Osteoblast (primary cell): ENCODE measurements at regions not wholly inside any gene's neighbourhood (a gene's known extent, or its start where the extent isn't known, plus 50 kb on each side); places are given as distances from the start of the nearest gene placed in this dataset.

ENCODE experiments used
- DNase-seq: peaks from one replicate; pipeline ENCODE4 v3.0.0; 2011; ENCODE audit warnings: low spot score, mixed read lengths; ENCODE audit not compliant: insufficient read length; ENCODE audit errors: missing footprints
- H2AFZ ChIP-seq: 2 replicates; pipeline ENCODE4 v1.6.0; 2011; ENCODE audit warnings: mild to moderate bottlenecking, low read length
- H3K27ac ChIP-seq: 2 replicates; pipeline ENCODE4 v1.5.1; 2011; ENCODE audit warnings: mild to moderate bottlenecking, low read depth, low read length, moderate library complexity
- H3K27me3 ChIP-seq: 2 replicates; pipeline ENCODE4 v1.6.0; 2012; ENCODE audit warnings: mild to moderate bottlenecking, control low read depth, inconsistent platforms, low read length, moderate library complexity; ENCODE audit not compliant: insufficient read depth
- H3K36me3 ChIP-seq: 2 replicates; pipeline ENCODE4 v1.5.1; 2011; ENCODE audit warnings: mild to moderate bottlenecking, low read length, control low read depth, moderate library complexity; ENCODE audit not compliant: insufficient read depth
- H3K4me1 ChIP-seq: 2 replicates; pipeline ENCODE4 v1.5.1; 2011; ENCODE audit warnings: mild to moderate bottlenecking, low read length, control low read depth, moderate library complexity; ENCODE audit not compliant: insufficient read depth
- H3K4me2 ChIP-seq: 2 replicates; pipeline ENCODE4 v1.6.0; 2011; ENCODE audit warnings: mild to moderate bottlenecking, low read length; ENCODE audit not compliant: insufficient read depth
- H3K4me3 ChIP-seq: fragments of 200-600 bp; sonication (generic); 3 replicates; pipeline ENCODE4 v1.5.1; 2012; ENCODE audit warnings: mild to moderate bottlenecking, low read length, inconsistent platforms; ENCODE audit not compliant: insufficient read depth
- H3K79me2 ChIP-seq: 2 replicates; pipeline ENCODE4 v1.6.0; 2012; ENCODE audit warnings: mild to moderate bottlenecking, low read length, control low read depth, inconsistent platforms; ENCODE audit not compliant: insufficient read depth
- H3K9me3 ChIP-seq: 2 replicates; pipeline ENCODE4 v1.5.1; 2011; ENCODE audit warnings: low read depth, low read length, control low read depth
- H4K20me1 ChIP-seq: 2 replicates; pipeline ENCODE4 v1.6.0; 2012; ENCODE audit warnings: mild to moderate bottlenecking, low read length, control low read depth; ENCODE audit not compliant: insufficient read depth
- TF ChIP-seq, protein P1 (sequence below): IDR thresholded peaks from 2 replicates; pipeline ENCODE4 v1.5.1; 2011; ENCODE audit warnings: mild to moderate bottlenecking, low read depth, low read length, moderate library complexity; ENCODE audit errors: extremely low read depth

DNA sequence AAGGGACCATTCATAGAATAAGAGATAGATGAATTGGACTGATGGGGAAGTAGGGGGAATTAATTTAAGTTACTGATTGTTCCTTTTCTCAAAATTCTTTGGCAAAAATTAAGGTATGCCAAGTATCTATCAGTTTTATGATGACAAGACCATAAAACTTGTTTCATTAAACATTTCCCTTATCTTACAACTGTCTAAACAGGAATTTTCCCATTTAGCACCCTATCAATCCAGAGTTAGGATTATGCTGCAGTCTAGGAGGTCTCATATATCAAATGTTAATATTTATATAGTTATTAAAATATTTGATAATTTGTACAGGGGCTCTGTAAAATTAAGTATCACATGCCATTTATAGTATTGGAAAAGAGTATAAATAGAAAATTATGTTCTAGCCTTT, 51.5 kb upstream of the ARID1B start:
- TF ChIP-seq, protein P1, sequence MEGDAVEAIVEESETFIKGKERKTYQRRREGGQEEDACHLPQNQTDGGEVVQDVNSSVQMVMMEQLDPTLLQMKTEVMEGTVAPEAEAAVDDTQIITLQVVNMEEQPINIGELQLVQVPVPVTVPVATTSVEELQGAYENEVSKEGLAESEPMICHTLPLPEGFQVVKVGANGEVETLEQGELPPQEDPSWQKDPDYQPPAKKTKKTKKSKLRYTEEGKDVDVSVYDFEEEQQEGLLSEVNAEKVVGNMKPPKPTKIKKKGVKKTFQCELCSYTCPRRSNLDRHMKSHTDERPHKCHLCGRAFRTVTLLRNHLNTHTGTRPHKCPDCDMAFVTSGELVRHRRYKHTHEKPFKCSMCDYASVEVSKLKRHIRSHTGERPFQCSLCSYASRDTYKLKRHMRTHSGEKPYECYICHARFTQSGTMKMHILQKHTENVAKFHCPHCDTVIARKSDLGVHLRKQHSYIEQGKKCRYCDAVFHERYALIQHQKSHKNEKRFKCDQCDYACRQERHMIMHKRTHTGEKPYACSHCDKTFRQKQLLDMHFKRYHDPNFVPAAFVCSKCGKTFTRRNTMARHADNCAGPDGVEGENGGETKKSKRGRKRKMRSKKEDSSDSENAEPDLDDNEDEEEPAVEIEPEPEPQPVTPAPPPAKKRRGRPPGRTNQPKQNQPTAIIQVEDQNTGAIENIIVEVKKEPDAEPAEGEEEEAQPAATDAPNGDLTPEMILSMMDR, result no peak
- no peaks in the 10 kb centered on the region for H4K20me1 ChIP-seq
- H3K27me3 ChIP-seq, result peaks cover 6% of the 10 kb centered on the region
- DNase-seq, result no peak
- no peak overlapping the region for H3K27ac ChIP-seq
- H3K36me3 ChIP-seq, result no peaks in the 10 kb centered on the region
- H3K4me1 ChIP-seq, result peaks cover under 1% of the 10 kb centered on the region
- H2AFZ ChIP-seq, result no peak overlapping the region
- H3K4me2 ChIP-seq, result no peak overlapping the region
- H3K4me3 ChIP-seq, result no peak overlapping the region
- no peaks in the 10 kb centered on the region for H3K79me2 ChIP-seq
- H3K9me3 ChIP-seq, result no peaks in the 10 kb centered on the region

DNA sequence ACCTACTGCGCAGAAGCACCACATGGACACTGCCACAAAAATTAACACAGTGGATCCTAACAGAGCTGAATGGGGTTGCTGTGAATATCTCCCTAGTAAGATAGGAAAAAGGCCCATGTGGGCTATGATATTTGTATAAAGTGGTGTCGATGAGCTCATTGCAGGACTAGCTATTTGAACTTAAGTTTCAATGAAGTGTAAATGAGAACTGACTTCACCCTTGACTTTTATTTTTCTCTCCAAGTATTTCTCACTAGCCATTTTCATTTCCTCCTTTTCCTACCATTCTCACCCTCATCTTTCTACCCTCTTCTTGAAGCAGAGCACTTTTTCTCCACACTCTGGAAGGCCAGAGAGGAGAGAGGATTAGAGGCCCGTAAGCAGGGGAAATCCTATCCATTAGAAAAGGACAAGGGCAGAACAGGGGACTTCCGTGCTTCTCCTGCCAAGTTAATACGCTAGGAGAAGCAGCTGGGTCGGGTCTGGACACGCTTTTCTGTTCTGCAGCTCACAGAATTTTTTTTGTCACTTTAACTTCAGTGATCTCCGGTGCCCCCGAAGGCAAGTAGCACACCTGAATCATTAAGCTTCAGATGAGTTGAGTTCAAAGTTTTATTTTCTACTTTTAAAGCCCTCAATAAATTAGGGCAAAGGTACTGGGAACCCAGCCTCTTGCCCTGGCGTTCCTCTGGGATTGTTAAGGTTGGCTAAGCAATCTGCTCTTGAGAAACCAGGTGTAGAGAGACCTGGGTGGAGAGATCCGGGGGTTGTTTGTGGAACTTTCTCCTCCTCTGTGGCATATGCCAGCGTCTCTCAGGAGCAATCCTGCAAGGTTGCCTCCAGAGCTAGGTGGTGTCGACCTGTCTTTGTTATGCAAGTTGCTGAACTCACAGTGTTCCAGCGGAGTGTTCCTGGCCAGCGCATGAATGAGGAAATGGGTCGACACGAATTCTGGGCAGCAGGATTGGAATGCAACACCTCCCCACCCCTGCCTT, 56.2 kb upstream of the ARID1B start:
- Histone ChIP-seq H3K36me3 (no peaks in the 10 kb centered on the region), H3K27ac (peak overlapping the region; percentile 75), H3K27me3 (no peaks in the 10 kb centered on the region), H3K9me3 (no peaks in the 10 kb centered on the region), H4K20me1 (no peaks in the 10 kb centered on the region), H2AFZ (peak overlapping the region; percentile 56), H3K79me2 (no peaks in the 10 kb centered on the region), H3K4me1 (peaks cover 15% of the 10 kb centered on the region), H3K4me2 (peak overlapping the region; percentile 81), H3K4me3 (no peak overlapping the region)
- TF ChIP-seq, protein P1, result no peak
- DNase-seq, result no peak

DNA sequence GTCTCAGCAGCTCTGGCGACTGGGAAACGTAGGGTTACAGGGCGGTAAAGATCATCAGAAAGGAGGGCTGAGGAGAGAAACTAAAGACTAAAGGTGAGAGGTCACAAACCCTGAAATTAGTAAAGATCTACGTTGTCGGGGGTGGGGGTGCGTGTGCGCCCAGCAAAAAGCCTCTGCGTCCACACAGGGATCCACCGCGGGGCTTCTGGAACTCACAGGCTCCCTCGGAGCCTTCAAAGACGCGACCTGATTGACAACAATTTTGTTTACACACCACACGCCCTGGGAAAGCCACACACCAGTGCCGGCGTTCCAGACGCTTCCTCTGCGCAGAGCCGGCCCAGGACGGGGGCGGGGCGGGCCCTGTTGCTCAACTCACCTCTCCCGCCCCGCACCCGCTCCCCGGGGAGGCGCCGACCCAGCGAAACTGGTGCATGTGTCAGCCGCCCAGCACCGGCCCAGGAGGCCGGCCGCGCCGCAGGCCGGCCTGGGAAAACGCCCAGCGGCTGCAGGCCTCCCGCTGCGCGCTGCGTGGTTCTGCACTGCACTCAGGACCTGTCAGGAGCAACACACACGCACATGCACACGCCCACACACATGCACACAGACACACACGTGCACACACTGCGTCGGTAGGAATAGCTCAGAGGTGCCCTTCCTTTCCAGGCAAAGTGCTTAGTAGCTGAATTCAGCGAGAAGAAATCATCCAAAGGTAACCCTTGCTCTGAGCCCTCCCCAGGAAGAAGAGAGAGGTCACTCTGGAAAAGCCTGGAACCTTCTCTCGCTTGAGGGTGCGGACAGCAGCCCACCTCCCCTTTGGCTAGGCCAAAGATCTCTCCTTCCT, 57.2 kb upstream of the ARID1B start:
- Histone ChIP-seq H3K27ac (peak overlapping the region; percentile 85), H3K27me3 (no peaks in the 10 kb centered on the region), H3K36me3 (no peaks in the 10 kb centered on the region), H3K4me3 (peak overlapping the region; percentile 72), H3K4me2 (peak overlapping the region; percentile 81), H3K9me3 (no peaks in the 10 kb centered on the region), H4K20me1 (no peaks in the 10 kb centered on the region), H3K4me1 (peaks cover 15% of the 10 kb centered on the region), H3K79me2 (no peaks in the 10 kb centered on the region), H2AFZ (peak overlapping the region; percentile 94)
- DNase-seq, result peak; percentile 93
- TF ChIP-seq, protein P1, result no peak

DNA sequence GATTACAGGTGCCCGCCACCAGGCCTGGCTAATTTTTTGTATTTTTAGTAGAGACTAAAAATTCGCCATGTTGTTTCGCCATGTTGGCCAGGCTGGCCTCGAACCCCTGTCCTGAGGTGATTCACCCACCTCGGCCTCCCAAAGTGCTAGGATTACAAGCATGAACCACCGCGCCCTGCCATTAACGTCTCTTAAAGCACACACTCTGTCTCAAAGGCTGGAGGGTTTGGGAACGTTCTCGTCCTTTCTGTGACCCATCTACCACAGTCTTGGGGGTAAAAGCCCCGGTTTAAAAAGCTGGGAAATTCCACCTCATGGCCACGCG, 57.8 kb upstream of the ARID1B start:
- peak overlapping the region; percentile 81 for H3K4me2 ChIP-seq
- H3K27me3 ChIP-seq, result no peaks in the 10 kb centered on the region
- no peaks in the 10 kb centered on the region for H3K9me3 ChIP-seq
- H3K27ac ChIP-seq, result peak overlapping the region; percentile 85
- peaks cover 15% of the 10 kb centered on the region for H3K4me1 ChIP-seq
- H3K4me3 ChIP-seq, result peak overlapping the region; percentile 72
- no peak for DNase-seq
- TF ChIP-seq, protein P1, result no peak
- H4K20me1 ChIP-seq, result no peaks in the 10 kb centered on the region
- H3K79me2 ChIP-seq, result no peaks in the 10 kb centered on the region
- no peaks in the 10 kb centered on the region for H3K36me3 ChIP-seq
- H2AFZ ChIP-seq, result peak overlapping the region; percentile 94
